ENCODE measurements at regions not wholly inside any gene's neighbourhood (a gene's known extent, or its start where the extent isn't known, plus 50 kb on each side); places are given as distances from the start of the nearest gene placed in this dataset.

DNA sequence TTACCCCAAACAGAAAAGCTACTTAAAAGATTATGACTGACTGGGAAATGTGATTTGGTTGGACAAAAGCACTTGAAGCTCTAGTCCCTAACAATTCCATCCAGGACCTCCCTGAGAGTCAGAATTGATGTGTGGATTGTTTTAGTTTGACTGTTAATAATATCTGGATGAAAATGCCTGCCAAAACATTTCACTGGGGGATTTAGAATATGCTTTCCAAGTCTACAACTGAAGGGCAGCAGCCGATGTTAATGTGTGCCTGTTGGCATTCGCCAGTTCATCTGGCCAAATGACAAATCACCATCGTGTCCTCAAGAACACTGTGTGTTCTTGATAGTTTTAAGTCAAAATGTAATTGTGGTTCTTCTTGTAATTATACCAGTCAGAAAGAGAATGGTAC lies 76.0 kb upstream of the TSC22D1 start (continued):
- no peak for TF ChIP-seq POLR2AphosphoS5 (IDR thresholded peaks at IDR 0.05; ENCODE audit: low read depth, low read length)
